GM10266 (cell line): ENCODE measurements at regions not wholly inside any gene's neighbourhood (a gene's known extent, or its start where the extent isn't known, plus 50 kb on each side); places are given as distances from the start of the nearest gene placed in this dataset.
"Not testable (repeated sequence)": the region's sequence is repeated elsewhere in the genome, so short reads cannot be mapped to it uniquely, and the experiment has no call there.

ENCODE experiments used
- DNase-seq: peaks from one replicate; pipeline ENCODE4 v3.0.0; 2012; ENCODE audit errors: extremely low spot score
- CTCF ChIP-seq: IDR thresholded peaks from 2 replicates; pipeline ENCODE4 v1.5.1; 2012; ENCODE audit warnings: mild to moderate bottlenecking, low read depth; ENCODE audit not compliant: control insufficient read depth, insufficient read depth; ENCODE audit errors: missing control alignments

GRCh38 chr6:168915242-168915641, 338.4 kb downstream of the THBS2 start:
- no peak for DNase-seq
- TF ChIP-seq CTCF = no peak

- no peak for DNase-seq
- TF ChIP-seq CTCF = no peak
Measured at GRCh38 chr6:168913866-168914469, 339.7 kb downstream of the THBS2 start.

- not testable (repeated sequence) for DNase-seq
Measured at GRCh38 chr6:168913231-168913865, 340.3 kb downstream of the THBS2 start.

GRCh38 chr6:168909288-168909687, 344.4 kb downstream of the THBS2 start:
- no peak for TF ChIP-seq CTCF
- DNase-seq = no peak

GRCh38 chr6:168908887-168909286, 344.8 kb downstream of the THBS2 start:
- no peak for TF ChIP-seq CTCF
- no peak for DNase-seq

GRCh38 chr6:168908166-168908565, 345.5 kb downstream of the THBS2 start:
- no peak for DNase-seq
- TF ChIP-seq CTCF = no peak

- TF ChIP-seq CTCF = no peak
- no peak for DNase-seq
Measured at GRCh38 chr6:168906391-168906790, 347.3 kb downstream of the THBS2 start.
